ENCODE measurements at regions not wholly inside any gene's neighbourhood (a gene's known extent, or its start where the extent isn't known, plus 50 kb on each side); places are given as distances from the start of the nearest gene placed in this dataset.

- no peak overlapping the region for H2BK5ac ChIP-seq (ENCODE audit: insufficient read length, low read length)
- H3K9me3 Mint-ChIP-seq: no peaks in the 10 kb centered on the region; a peak in 1 of 5 replicates
- H4K8ac ChIP-seq (replicated peaks; ENCODE audit: insufficient read length, low read depth, low read length): no peak overlapping the region
- no peaks in the 10 kb centered on the region; the same call in none of the 2 replicates for H3K27me3 Mint-ChIP-seq (ENCODE audit: low read depth)
- no peak overlapping the region for H3K4me3 Mint-ChIP-seq
- H2BK120ac ChIP-seq (ENCODE audit: low read depth, low read length, poor library complexity, severe bottlenecking): no peak overlapping the region
- no peak overlapping the region for H4K5ac ChIP-seq (ENCODE audit: insufficient read length, low read depth, low read length)
- no peak for DNase-seq
- no peak overlapping the region for H3K4ac ChIP-seq (ENCODE audit: low read depth, low read length)
- no peak overlapping the region for H3K4me2 ChIP-seq (ENCODE audit: insufficient read depth, insufficient read length, low read length)
- H3K23me2 ChIP-seq (ENCODE audit: insufficient read length, low read depth, low read length, poor library complexity, severe bottlenecking): no peaks in the 10 kb centered on the region
- no peak overlapping the region for H2BK20ac ChIP-seq (ENCODE audit: low read depth, low read length, poor library complexity, severe bottlenecking)
- no peak overlapping the region for H3K27ac Mint-ChIP-seq
- H4K20me1 ChIP-seq (ENCODE audit: control insufficient read depth, insufficient read depth, insufficient read length): no peaks in the 10 kb centered on the region
- no peak overlapping the region for H2AK5ac ChIP-seq (ENCODE audit: insufficient read length, low read length)
- H3K9me3 ChIP-seq (ENCODE audit: control insufficient read depth, low read depth, low read length): no peaks in the 10 kb centered on the region
- H3K4me1 ChIP-seq (ENCODE audit: insufficient read depth, low read length): peaks cover 13% of the 10 kb centered on the region; the same call in 1 of the 2 replicates
- no peak overlapping the region for H3K9ac ChIP-seq (ENCODE audit: extremely low read depth, insufficient read length, low read length)
- no peak overlapping the region for H4K91ac ChIP-seq (ENCODE audit: insufficient read length, low read depth, low read length)
- no peaks in the 10 kb centered on the region for H3K27me3 ChIP-seq (ENCODE audit: insufficient read depth, low read length)
- H2AFZ ChIP-seq (ENCODE audit: low read length): no peak overlapping the region
- peaks cover 42 to 47% of the 10 kb centered on the region in 2 experiments for H3K4me1 Mint-ChIP-seq
- H3K23ac ChIP-seq (ENCODE audit: insufficient read length, low read depth, low read length): no peak overlapping the region
- no peak overlapping the region for H3K14ac ChIP-seq (ENCODE audit: insufficient read depth, low read length)
- H3T11ph ChIP-seq (ENCODE audit: low read length): no peak overlapping the region
- H3K27ac ChIP-seq (ENCODE audit: insufficient read length, low read depth, low read length): no peak overlapping the region
- no CpG with 5 or more reads among the region's 3 CpGs for WGBS (ENCODE audit: extremely low coverage, insufficient read length, low lambda C conversion rate)
- H3K79me2 ChIP-seq (ENCODE audit: insufficient read depth, low read length): no peaks in the 10 kb centered on the region
- no peak overlapping the region for H2BK12ac ChIP-seq (ENCODE audit: insufficient read length, low read depth, low read length)
- H3K56ac ChIP-seq (ENCODE audit: insufficient read length, low read depth, low read length): no peak overlapping the region
- H3K79me1 ChIP-seq (ENCODE audit: insufficient read depth, low read depth, low read length, poor library complexity, severe bottlenecking): no peaks in the 10 kb centered on the region
- no peak overlapping the region for H3K18ac ChIP-seq (ENCODE audit: insufficient read length, low read depth, low read length)
- no peaks in the 10 kb centered on the region for H3K36me3 Mint-ChIP-seq (ENCODE audit: insufficient read depth in 1 of 3, low read depth in 3 of 3)
- no peak overlapping the region for H2BK15ac ChIP-seq (ENCODE audit: low read depth, low read length)
- no peak for TF ChIP-seq CTCF (conservative IDR thresholded peaks at IDR 0.05)
Measured at GRCh38 chr19:28583242-28583641, 629.7 kb downstream of the UQCRFS1 start.
